GM18873 (cell line): ENCODE measurements at regions not wholly inside any gene's neighbourhood (a gene's known extent, or its start where the extent isn't known, plus 50 kb on each side); places are given as distances from the start of the nearest gene placed in this dataset.

Experiments used
- ATAC-seq: cut with Tn5 transposase; IDR thresholded peaks from one replicate; pipeline ENCODE4 v1.9.1; 2021; ENCODE audit warnings: mild to moderate bottlenecking, moderate library complexity, moderate number of reproducible peaks; ENCODE audit not compliant: unreplicated experiment, low FRiP score

- ATAC-seq, result no peak
Observed at GRCh38 chr22:48365386-48365785, 1462.3 kb downstream of the BRD1 start.

GRCh38 chr22:48362721-48363404 is 1464.8 kb downstream of the BRD1 start:
- no peak for ATAC-seq

DNA sequence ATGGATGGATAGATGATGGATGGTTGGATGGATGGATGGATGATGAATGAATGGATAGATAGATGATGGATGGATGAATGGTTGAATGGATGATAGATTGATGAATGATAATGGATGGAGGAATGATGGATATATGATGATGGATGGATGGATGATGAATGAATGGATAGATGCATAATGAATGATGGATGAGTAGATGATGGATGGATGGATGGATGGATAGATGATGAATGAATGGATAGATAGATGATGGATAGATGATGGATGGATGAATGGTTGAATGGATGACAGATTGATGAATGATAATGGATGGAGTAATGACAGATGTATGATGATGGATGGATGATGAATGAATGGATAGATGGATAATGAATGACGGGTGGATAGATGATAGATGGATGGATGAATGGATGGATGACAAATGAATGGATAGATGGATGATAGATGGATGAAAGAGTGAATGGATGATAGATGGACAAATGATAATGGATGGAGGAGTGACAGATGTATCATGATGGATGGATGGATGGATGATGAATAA is 1466.5 kb downstream of the BRD1 start:
- ATAC-seq, result no peak

DNA sequence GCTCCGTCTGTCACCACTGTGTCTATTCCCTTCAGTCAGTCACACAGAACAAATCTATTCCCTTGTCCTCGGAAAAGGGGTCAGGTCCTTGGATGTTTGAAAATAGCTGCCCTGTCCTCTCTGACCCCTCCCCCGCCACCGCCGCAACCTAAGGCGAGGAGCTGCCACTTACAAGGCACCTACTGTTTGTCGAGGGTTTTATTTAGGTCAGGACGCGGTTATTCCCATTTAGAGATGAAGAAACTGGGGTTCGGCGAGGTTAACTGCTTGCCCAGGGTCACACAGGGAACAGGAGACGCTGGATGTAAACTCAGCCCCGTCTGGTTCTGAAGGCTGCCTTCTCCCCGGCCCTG is 1468.1 kb downstream of the BRD1 start:
- ATAC-seq, result no peak

DNA sequence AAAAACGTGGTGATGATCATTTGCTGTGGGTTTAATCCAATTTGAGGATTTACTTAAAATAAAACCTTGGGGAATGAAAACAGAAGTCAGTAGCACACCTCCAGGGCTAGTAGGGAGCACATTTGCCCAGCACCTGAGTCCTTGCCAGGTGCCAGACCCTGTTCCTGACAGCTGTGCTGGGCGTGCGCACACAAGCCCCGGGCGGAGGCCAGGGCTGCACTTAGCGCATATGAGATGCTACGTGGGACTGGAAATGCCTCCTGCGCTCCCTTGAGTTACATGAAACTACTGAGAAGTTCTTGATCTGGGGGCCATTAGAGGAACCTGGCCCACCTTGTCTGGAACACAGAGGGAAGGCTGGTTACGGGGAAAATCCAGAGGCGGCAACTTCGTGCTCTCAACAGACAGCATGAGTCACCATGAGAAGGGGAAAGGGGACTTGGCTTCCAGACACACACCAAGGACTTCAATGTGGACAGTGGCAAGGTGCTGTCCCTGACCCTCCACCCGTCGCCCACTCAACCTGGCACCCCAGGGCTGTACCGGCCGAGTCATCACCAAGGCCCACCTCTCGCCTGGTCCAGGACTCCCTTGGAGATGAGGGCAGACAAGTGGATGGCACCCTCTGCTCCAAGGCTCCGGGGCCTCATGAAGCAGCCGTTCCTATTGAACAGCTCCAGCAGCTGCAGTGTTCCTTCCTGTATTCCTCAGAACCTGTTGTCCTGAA is 1468.6 kb downstream of the BRD1 start:
- ATAC-seq, result no peak

- ATAC-seq, result no peak
Observed at GRCh38 chr22:48357961-48358360, 1469.7 kb downstream of the BRD1 start.

GRCh38 chr22:48357196-48357595 is 1470.5 kb downstream of the BRD1 start:
- no peak for ATAC-seq

DNA sequence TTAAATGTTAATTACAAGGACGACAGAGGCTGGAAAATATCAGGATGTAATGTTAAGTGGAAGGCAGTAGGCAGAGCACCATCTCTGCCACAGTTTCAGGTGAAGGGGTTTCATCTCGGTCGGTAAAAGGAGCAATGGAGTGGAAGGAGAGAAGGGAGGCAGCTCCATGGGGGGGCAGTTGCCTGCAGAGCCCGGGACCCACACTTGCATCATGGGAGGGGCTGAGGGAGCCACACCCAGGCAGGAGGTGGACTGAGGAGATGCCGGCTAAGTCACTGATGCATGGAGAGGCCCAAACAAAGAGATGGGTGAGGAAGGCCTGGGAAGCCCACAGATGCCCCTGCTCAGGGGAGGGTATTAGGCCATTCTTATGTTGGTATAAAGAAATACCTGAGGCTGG is 1470.9 kb downstream of the BRD1 start:
- no peak for ATAC-seq

DNA sequence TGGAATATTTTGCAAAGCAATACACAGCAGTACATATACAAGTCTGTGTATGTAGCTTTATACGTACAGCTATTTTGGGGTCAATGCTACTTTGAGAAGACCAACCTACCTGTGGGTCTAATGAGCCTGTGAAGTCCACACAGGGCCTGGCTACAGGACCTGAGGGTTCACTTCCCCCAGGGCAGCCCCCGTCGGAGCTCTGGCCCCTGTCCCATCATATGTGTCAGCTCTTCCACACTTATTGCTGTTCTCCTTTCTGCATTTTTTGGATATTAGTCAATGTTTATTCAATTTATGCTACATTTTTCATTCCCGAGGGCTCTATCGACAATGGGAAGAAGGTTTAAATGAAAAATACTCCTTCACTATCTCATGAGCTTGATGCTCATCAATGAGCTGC is 1473.6 kb downstream of the BRD1 start:
- ATAC-seq, result no peak

- no peak for ATAC-seq
Observed at GRCh38 chr22:48353116-48353947, 1474.3 kb downstream of the BRD1 start.

- no peak for ATAC-seq
Observed at GRCh38 chr22:48352086-48352911, 1475.4 kb downstream of the BRD1 start.

DNA sequence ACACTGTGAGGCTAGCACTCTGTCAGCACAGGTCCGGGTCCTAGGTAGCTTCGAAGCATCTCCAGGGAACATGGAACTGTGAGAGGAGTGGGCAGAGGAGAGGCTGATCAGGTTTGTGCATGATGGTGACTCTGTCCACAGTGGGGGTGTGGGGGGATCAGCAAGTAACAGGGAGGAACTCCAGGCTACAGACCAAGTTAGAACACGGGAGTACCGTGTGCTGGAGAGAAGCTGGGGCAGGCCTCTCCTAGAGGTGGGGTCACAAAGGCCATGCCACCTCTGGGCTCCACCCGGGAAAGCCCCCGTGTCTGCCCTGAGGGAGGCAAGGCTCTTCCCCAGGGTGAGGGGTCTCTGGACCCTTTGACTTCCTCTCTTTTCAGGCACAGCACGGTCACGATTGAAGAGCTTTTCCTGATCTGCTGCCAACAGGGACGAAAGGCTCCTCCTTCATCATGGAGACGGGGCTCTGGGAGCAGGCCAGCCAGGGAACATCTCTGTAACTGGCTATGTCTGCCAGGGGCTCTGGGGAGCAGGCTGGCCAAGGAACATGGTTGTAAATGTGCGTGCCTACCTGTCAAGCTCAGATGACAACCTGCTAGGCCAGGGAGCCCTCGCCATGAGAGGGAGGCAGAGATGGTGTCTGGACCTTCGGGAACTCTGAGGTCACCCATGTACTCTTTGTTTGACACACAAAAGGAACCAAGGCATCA is 1476.1 kb downstream of the BRD1 start:
- ATAC-seq, result no peak

DNA sequence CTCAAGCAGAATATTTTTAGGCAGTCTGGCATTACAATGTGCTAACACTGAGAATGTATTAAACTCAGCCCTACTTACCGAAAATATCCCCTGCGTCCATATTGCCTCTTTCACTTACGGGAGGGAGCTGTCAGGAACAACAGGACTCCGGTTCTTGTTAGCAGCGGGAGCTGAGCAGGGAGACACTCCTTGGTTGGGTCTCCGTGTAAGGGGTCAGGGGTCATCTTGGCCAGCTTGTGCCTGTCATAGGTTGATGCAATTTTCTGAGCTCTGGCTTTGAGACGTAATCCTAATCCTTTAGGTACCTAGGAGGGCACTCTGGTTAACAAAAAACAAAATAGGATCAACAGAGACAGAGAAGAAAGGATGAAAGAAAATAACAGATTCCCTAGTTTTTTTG is 1477.2 kb downstream of the BRD1 start:
- no peak for ATAC-seq

- ATAC-seq, result no peak
Observed at GRCh38 chr22:48348855-48349254, 1478.8 kb downstream of the BRD1 start.

GRCh38 chr22:48347311-48347710 is 1480.4 kb downstream of the BRD1 start:
- ATAC-seq, result no peak

DNA sequence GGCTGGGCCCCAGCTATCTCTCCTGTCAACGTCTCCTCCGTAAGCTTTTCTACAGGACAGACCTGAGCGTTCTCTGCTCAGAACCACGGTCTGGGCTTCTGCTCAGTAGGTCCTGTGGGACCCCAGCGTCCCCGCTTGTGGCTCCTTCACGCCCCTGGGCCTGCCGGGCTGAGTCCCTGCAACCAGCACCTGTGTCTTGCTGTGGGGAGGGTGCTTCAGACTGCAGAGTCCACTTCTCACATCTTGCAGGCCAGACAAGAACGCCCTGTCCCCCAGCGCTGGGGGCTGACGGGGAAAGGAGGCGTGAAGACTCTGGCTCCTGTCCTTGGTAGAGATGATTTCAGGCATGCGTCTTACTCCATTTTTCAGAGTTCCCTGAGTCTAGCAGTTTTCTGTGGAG is 1480.8 kb downstream of the BRD1 start:
- ATAC-seq, result no peak

GRCh38 chr22:48346311-48346710 is 1481.4 kb downstream of the BRD1 start:
- ATAC-seq, result no peak

GRCh38 chr22:48345631-48346030 is 1482.0 kb downstream of the BRD1 start:
- no peak for ATAC-seq

DNA sequence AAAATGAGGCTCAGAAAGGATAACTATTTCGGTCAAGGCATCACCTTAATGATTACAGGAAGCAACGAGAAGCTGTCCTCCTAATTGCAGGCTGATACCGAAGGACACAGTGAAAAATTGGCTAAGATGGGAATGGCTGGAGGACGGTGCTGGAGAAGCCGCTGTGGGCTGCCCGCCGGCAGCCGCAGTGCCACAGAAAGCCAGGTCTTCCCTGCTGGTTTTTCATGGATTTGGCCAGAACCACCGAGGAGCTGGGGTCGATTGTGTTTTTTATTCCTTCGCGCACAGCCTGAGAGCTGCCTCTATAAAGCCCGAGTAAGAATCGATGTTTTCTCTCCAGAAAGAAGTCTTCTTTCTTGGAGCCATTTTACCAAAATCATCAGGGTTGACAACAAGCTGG is 1484.2 kb downstream of the BRD1 start:
- no peak for ATAC-seq

DNA sequence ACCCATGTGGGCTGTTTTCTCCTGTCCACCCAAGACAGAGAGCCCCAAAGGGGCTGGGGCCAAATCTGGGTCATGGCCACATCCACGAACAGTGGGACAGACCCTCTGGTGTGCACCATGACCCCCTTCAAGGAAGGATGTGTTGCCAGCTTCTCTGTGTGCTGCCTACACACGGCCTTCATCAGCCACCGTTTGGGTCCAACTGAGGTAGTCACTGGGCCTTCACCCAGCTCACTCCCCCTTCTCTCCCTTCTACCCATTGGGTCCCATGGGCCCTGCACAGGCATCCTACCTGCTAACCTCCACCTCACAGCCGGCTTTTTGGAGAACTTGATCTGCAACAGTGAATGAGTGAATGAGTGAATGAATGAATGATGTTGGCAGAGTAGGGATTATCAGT is 1484.9 kb downstream of the BRD1 start:
- ATAC-seq, result no peak
